ENCODE measurements at regions not wholly inside any gene's neighbourhood (a gene's known extent, or its start where the extent isn't known, plus 50 kb on each side); places are given as distances from the start of the nearest gene placed in this dataset.

GRCh38 chr4:81667539-81667938 is 195.8 kb upstream of the RASGEF1B start:
- WGBS, 2 donors = 59 to 68% methylated on average over 2 of the region's 2 CpGs
- DNase-seq = no peak

GRCh38 chr4:81666491-81666890 is 194.8 kb upstream of the RASGEF1B start:
- DNase-seq = no peak
- TF ChIP-seq POLR2A (IDR thresholded peaks at IDR 0.05) = no peak
- TF ChIP-seq, protein P1, sequence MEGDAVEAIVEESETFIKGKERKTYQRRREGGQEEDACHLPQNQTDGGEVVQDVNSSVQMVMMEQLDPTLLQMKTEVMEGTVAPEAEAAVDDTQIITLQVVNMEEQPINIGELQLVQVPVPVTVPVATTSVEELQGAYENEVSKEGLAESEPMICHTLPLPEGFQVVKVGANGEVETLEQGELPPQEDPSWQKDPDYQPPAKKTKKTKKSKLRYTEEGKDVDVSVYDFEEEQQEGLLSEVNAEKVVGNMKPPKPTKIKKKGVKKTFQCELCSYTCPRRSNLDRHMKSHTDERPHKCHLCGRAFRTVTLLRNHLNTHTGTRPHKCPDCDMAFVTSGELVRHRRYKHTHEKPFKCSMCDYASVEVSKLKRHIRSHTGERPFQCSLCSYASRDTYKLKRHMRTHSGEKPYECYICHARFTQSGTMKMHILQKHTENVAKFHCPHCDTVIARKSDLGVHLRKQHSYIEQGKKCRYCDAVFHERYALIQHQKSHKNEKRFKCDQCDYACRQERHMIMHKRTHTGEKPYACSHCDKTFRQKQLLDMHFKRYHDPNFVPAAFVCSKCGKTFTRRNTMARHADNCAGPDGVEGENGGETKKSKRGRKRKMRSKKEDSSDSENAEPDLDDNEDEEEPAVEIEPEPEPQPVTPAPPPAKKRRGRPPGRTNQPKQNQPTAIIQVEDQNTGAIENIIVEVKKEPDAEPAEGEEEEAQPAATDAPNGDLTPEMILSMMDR (IDR thresholded peaks at IDR 0.05) = no peak
- Histone ChIP-seq H3K27ac (no peak overlapping the region), H3K9me3 (no peaks in the 10 kb centered on the region), H3K4me1 (peaks cover 30% of the 10 kb centered on the region), H3K27me3 (no peaks in the 10 kb centered on the region), H3K4me3 (no peak overlapping the region), H3K36me3 (ENCODE audit: low read depth, missing control alignments) (no peaks in the 10 kb centered on the region)
- intact Hi-C loops (cut with DNase I; ENCODE audit: low total_unique reads) = no loop called here

More at GRCh38 chr4:81667539-81667938, 195.8 kb upstream of the RASGEF1B start:
- Histone ChIP-seq H3K27ac (no peak overlapping the region), H3K4me3 (no peak overlapping the region), H3K9me3 (no peaks in the 10 kb centered on the region), H3K36me3 (ENCODE audit: low read depth, missing control alignments) (no peaks in the 10 kb centered on the region), H3K4me1 (peaks cover 28% of the 10 kb centered on the region), H3K27me3 (no peaks in the 10 kb centered on the region)
- intact Hi-C loops (cut with DNase I; ENCODE audit: low total_unique reads) = no loop called here
- no peak for TF ChIP-seq POLR2A (IDR thresholded peaks at IDR 0.05)
- TF ChIP-seq, protein P1 (IDR thresholded peaks at IDR 0.05) = no peak

DNA sequence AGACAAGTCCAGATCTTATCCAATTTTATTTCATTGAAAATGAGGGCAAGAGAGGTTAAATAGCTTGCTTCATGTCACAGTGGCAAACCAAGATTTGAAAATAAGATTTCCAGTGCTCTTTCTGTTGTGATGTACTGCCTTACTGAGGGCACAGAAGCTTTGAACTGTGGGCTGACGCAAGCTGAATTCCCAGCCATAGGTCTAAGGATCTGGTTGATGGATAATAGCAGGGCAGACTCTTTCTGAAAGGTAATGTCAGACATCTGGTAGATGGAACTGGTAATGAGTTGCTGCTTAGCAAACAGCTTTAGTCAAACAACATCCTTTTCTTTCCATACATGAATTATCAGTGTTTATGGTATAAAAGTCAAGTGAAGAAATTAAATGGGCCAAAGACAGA is 193.9 kb upstream of the RASGEF1B start:
- 100% methylated on average over 1 of the region's 1 CpG for WGBS, 2 donors
- Histone ChIP-seq H3K4me1 (peaks cover 30% of the 10 kb centered on the region), H3K9me3 (no peaks in the 10 kb centered on the region), H3K36me3 (ENCODE audit: low read depth, missing control alignments) (no peaks in the 10 kb centered on the region), H3K4me3 (no peak overlapping the region), H3K27me3 (no peaks in the 10 kb centered on the region), H3K27ac (no peak overlapping the region)
- TF ChIP-seq POLR2A (IDR thresholded peaks at IDR 0.05) = no peak
- TF ChIP-seq, protein P1 (IDR thresholded peaks at IDR 0.05) = no peak
- intact Hi-C loops (cut with DNase I; ENCODE audit: low total_unique reads) = no loop called here
- no peak for DNase-seq

DNA sequence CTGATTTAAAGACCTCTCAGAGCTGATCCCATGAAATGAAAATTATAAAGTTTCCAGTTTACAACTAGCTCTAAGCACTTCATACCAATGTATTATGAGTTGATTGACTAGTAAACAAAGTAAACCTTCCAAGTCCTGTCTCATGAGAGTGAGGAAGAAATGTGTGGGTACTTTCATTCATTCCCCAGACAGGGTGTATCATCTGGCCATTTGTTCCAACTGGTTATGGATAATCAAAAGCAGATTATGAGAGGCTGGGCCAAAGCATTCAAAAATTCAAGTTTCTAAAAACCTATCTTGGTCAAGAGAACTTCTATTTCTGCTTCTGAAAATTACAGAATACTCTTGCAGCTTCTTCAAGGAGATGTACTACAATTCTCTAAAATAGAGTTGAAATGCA is 193.3 kb upstream of the RASGEF1B start:
- intact Hi-C loops (cut with DNase I; ENCODE audit: low total_unique reads) = no loop called here
- TF ChIP-seq, protein P1 (IDR thresholded peaks at IDR 0.05) = no peak
- TF ChIP-seq POLR2A (IDR thresholded peaks at IDR 0.05) = no peak
- no peaks in the 10 kb centered on the region for H3K36me3 ChIP-seq (ENCODE audit: low read depth, missing control alignments)
- DNase-seq = no peak
- H3K4me1 ChIP-seq = peaks cover 30% of the 10 kb centered on the region
- H3K27ac ChIP-seq = peak overlapping the region in 1 of 2 donors; percentile 73
- no peaks in the 10 kb centered on the region for H3K9me3 ChIP-seq
- H3K27me3 ChIP-seq = no peaks in the 10 kb centered on the region
- no peak overlapping the region for H3K4me3 ChIP-seq

- DNase-seq = no peak
- 54% methylated on average over 4 of the region's 4 CpGs for WGBS, 2 donors
- peak overlapping the region; percentile 18 to 73 for H3K27ac ChIP-seq
Observed at GRCh38 chr4:81664079-81664478, 192.4 kb upstream of the RASGEF1B start.

More at GRCh38 chr4:81664079-81664478, 192.4 kb upstream of the RASGEF1B start:
- H3K4me1 ChIP-seq = peaks cover 30% of the 10 kb centered on the region
- H3K36me3 ChIP-seq (ENCODE audit: low read depth, missing control alignments) = no peaks in the 10 kb centered on the region
- H3K9me3 ChIP-seq = no peaks in the 10 kb centered on the region
- intact Hi-C loops (cut with DNase I; ENCODE audit: low total_unique reads) = no loop called here
- H3K27me3 ChIP-seq = no peaks in the 10 kb centered on the region
- no peak overlapping the region for H3K4me3 ChIP-seq
- TF ChIP-seq, protein P1 (IDR thresholded peaks at IDR 0.05) = no peak
- TF ChIP-seq POLR2A (IDR thresholded peaks at IDR 0.05) = no peak
